ENCODE measurements at regions not wholly inside any gene's neighbourhood (a gene's known extent, or its start where the extent isn't known, plus 50 kb on each side); places are given as distances from the start of the nearest gene placed in this dataset.

GRCh38 chr22:22816766-22817410, 70.7 kb upstream of the IGLL5 start:
- Histone ChIP-seq H3K9me3 (no peaks in the 10 kb centered on the region), H3K4me3 (no peak overlapping the region), H3K36me3 (no peaks in the 10 kb centered on the region), H3K4me1 (no peaks in the 10 kb centered on the region), H3K27me3 (no peaks in the 10 kb centered on the region), H3K27ac (no peak overlapping the region)
- TF ChIP-seq POLR2A (IDR thresholded peaks at IDR 0.05): no peak
- TF ChIP-seq EP300 (IDR thresholded peaks at IDR 0.05): no peak
- no peak for TF ChIP-seq CTCF (IDR thresholded peaks at IDR 0.05)
- 83 to 84% methylated on average over 8 of the region's 8 CpGs for WGBS, 2 donors
- no peak for DNase-seq (ENCODE audit: low spot score in 2 of 2)

GRCh38 chr22:22817468-22818201, 70.0 kb upstream of the IGLL5 start:
- DNase-seq (ENCODE audit: low spot score in 2 of 2): no peak
- H3K4me1 ChIP-seq: peaks cover 0 to under 1% (median 0%) of the 10 kb centered on the region in 4 donors
- H3K36me3 ChIP-seq: no peaks in the 10 kb centered on the region
- no peak overlapping the region for H3K27ac ChIP-seq
- H3K4me3 ChIP-seq: no peak overlapping the region
- TF ChIP-seq CTCF (IDR thresholded peaks at IDR 0.05): no peak
- H3K27me3 ChIP-seq: no peaks in the 10 kb centered on the region
- no peaks in the 10 kb centered on the region for H3K9me3 ChIP-seq
- WGBS, 2 donors: 46 to 48% methylated on average over 5 of the region's 5 CpGs

- no peaks in the 10 kb centered on the region for H3K36me3 ChIP-seq
- no peaks in the 10 kb centered on the region for H3K27me3 ChIP-seq
- peaks cover 0 to 6% (median 0%) of the 10 kb centered on the region in 4 donors for H3K4me1 ChIP-seq
- no peak overlapping the region for H3K27ac ChIP-seq
- TF ChIP-seq EP300 (IDR thresholded peaks at IDR 0.05): no peak
- no peak for TF ChIP-seq POLR2A (IDR thresholded peaks at IDR 0.05)
- no peak for TF ChIP-seq CTCF (IDR thresholded peaks at IDR 0.05)
- no peaks in the 10 kb centered on the region for H3K9me3 ChIP-seq
- WGBS, 2 donors: 79 to 90% methylated on average over 3 of the region's 3 CpGs
- no peak for DNase-seq (ENCODE audit: low spot score in 2 of 2)
- no peak overlapping the region for H3K4me3 ChIP-seq
Observed at GRCh38 chr22:22818202-22818538, 69.4 kb upstream of the IGLL5 start.

- 77 to 79% methylated on average over 12 of the region's 12 CpGs for WGBS, 2 donors
- TF ChIP-seq EP300 (IDR thresholded peaks at IDR 0.05) (no peak), POLR2A (IDR thresholded peaks at IDR 0.05) (no peak), CTCF (IDR thresholded peaks at IDR 0.05) (no peak)
- Histone ChIP-seq H3K27me3 (no peaks in the 10 kb centered on the region), H3K9me3 (no peaks in the 10 kb centered on the region), H3K4me1 (peaks cover 0 to 11% (median 0%) of the 10 kb centered on the region in 4 donors), H3K27ac (no peak overlapping the region), H3K36me3 (no peaks in the 10 kb centered on the region), H3K4me3 (no peak overlapping the region)
- no peak for DNase-seq (ENCODE audit: low spot score in 2 of 2)
Observed at GRCh38 chr22:22818861-22819855, 68.5 kb upstream of the IGLL5 start.
